ENCODE measurements at regions not wholly inside any gene's neighbourhood (a gene's known extent, or its start where the extent isn't known, plus 50 kb on each side); places are given as distances from the start of the nearest gene placed in this dataset.

DNA sequence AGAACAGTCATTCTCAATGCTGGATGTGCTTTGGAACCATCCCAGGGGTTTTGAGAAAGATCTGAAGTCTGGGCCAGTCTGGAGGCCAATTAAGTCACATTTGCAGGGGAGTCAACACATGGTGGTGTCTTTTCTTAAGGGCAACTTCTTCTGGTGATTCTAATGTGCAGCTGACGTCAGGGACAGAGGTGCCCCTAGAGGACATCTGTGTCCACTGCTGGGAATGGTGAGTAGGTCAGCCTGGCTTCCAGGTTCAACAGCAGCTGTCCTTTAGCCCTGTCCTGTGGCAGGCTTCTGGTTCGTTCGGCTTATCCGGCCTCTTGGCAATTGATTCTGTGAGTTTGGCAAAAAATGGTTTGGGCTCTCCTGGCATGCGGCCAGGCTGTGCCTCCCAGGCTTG is 269.7 kb upstream of the HABP2 start:
- intact Hi-C loops (cut with micrococcal nuclease): no loop called here
- CTCF ChIA-PET: no interaction called here
- POLR2A ChIA-PET: no interaction called here
- DNase-seq: no peak
- Mint-ChIP-seq H3K27me3 (no peaks in the 10 kb centered on the region), H3K4me1 (ENCODE audit: low read depth) (no peaks in the 10 kb centered on the region), H3K4me3 (no peak overlapping the region), H3K9me3 (no peaks in the 10 kb centered on the region), H3K27ac (no peak overlapping the region), H3K36me3 (no peaks in the 10 kb centered on the region)

DNA sequence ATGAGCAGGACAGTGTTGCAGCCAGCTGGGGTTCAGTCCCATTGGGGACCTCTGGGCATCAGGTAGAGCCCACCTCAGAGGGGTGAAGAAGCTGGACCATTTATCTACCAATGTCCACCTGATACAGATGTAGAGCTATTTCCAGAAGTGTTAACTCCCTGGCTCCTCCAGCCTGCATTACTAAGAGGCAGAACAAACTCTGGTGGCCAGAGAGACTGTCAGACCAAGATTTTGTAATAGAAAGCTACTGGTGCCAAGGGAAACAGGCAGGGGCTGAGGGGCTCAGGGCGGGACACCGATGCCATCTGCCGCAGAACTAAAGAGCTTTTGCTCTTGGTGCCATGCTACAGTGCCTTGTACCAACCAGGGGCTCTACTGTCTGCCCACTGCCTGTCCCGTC is 268.2 kb upstream of the HABP2 start:
- intact Hi-C loops (cut with micrococcal nuclease): no loop called here
- POLR2A ChIA-PET: no interaction called here
- no peaks in the 10 kb centered on the region for H3K36me3 Mint-ChIP-seq
- no peak for DNase-seq
- no peak overlapping the region for H3K27ac Mint-ChIP-seq
- CTCF ChIA-PET: no interaction called here
- no peaks in the 10 kb centered on the region for H3K4me1 Mint-ChIP-seq (ENCODE audit: low read depth)
- no peaks in the 10 kb centered on the region for H3K27me3 Mint-ChIP-seq
- H3K9me3 Mint-ChIP-seq: no peaks in the 10 kb centered on the region
- no peak overlapping the region for H3K4me3 Mint-ChIP-seq

DNA sequence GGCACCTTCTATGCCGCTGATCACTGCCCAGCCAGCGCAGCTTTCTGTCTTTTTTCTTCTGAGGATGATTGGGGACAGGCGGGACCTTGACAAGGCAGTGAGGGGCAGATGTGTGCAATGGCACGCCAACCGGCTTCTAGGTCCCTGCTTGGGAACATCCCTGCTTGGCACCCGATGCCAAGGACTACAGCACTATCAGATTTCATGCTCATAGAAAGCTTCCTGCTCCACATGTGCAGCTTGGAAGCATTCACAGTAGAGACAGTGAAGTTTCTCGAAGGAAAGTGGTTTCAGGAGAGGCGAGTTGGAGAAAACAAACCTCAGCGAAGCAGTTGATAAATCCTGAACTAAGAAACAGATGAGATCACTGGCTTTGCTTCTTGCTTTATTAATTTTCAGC is 267.5 kb upstream of the HABP2 start:
- no peak overlapping the region for H3K4me3 Mint-ChIP-seq
- H3K9me3 Mint-ChIP-seq: no peaks in the 10 kb centered on the region
- H3K36me3 Mint-ChIP-seq: no peaks in the 10 kb centered on the region
- no peaks in the 10 kb centered on the region for H3K4me1 Mint-ChIP-seq (ENCODE audit: low read depth)
- no peak for DNase-seq
- intact Hi-C loops (cut with micrococcal nuclease): no loop called here
- no peak overlapping the region for H3K27ac Mint-ChIP-seq
- POLR2A ChIA-PET: no interaction called here
- CTCF ChIA-PET: no interaction called here
- H3K27me3 Mint-ChIP-seq: no peaks in the 10 kb centered on the region

DNA sequence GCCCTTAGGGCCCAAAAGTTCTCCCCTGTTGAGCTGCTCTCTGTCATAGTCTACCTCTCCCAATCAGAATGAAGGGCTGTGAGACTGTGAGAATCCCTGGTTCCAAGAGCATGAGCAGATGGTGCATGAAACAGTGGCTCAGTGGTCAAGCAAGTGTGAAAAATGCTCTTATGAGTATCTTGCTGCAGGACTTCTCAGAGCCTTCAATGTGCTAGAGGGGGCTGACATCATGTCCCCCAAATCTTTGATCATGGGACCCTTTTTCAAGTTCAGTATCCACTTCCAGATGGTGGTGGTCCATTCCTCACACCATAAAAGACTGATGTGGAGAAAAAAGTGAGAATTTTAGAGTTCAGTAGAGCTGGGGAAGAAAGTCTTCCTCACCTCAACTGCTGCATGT is 265.3 kb upstream of the HABP2 start:
- Mint-ChIP-seq H3K27ac (no peak overlapping the region), H3K4me3 (no peak overlapping the region), H3K27me3 (no peaks in the 10 kb centered on the region), H3K4me1 (ENCODE audit: low read depth) (no peaks in the 10 kb centered on the region), H3K36me3 (no peaks in the 10 kb centered on the region), H3K9me3 (no peaks in the 10 kb centered on the region)
- DNase-seq: no peak
- CTCF ChIA-PET: no interaction called here
- intact Hi-C loops (cut with micrococcal nuclease): no loop called here
- POLR2A ChIA-PET: no interaction called here

DNA sequence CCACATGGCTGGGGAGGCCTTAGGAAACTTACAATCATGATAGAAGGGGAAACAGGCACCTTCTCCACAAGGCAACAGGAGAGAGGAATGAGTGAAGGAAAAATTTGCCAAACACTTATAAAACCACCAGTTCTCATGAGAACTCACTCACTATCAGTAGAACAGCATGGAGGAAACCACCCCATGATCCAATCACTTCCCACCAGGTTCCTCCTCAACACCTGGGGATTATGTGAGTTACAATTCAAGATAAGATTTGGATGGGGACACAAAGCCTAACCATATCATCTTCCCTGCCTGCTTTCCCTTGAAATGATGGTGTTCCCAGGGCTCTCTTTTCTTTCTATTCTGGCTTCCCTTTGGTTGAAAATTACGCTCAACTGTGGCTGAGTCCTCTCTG is 262.7 kb upstream of the HABP2 start:
- no peaks in the 10 kb centered on the region for H3K27me3 Mint-ChIP-seq
- H3K9me3 Mint-ChIP-seq: no peaks in the 10 kb centered on the region
- CTCF ChIA-PET: no interaction called here

DNA sequence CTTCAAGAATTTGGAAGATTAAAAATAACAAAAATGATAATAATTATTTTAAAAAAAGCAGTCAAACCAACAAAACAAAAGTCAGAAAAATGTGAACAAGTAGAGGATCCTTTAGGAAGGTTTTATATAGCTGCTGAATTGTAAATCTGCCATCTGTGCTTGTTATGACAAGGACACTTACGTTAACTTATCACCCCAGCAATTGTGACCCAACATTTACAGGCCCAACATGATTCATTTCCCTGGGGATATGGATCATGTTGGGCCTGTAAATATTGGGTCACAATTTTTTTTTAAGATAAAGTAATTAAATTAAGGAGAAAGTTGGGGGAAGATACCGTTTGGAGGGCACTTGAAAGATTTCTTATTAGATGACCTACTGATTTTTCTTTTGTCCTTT is 261.4 kb upstream of the HABP2 start:
- Mint-ChIP-seq H3K27ac (no peak overlapping the region), H3K4me1 (ENCODE audit: low read depth) (no peaks in the 10 kb centered on the region), H3K9me3 (no peaks in the 10 kb centered on the region), H3K4me3 (no peak overlapping the region), H3K27me3 (no peaks in the 10 kb centered on the region), H3K36me3 (no peaks in the 10 kb centered on the region)
- ChIA-PET CTCF (no interaction called here), POLR2A (no interaction called here)
- DNase-seq: no peak
- intact Hi-C loops (cut with micrococcal nuclease): no loop called here

More for the DNA sequence above, 262.7 kb upstream of the HABP2 start:
- no peak for DNase-seq
- POLR2A ChIA-PET: no interaction called here
- no peak overlapping the region for H3K27ac Mint-ChIP-seq
- intact Hi-C loops (cut with micrococcal nuclease): no loop called here
- H3K4me1 Mint-ChIP-seq (ENCODE audit: low read depth): no peaks in the 10 kb centered on the region
- no peak overlapping the region for H3K4me3 Mint-ChIP-seq
- no peaks in the 10 kb centered on the region for H3K36me3 Mint-ChIP-seq

DNA sequence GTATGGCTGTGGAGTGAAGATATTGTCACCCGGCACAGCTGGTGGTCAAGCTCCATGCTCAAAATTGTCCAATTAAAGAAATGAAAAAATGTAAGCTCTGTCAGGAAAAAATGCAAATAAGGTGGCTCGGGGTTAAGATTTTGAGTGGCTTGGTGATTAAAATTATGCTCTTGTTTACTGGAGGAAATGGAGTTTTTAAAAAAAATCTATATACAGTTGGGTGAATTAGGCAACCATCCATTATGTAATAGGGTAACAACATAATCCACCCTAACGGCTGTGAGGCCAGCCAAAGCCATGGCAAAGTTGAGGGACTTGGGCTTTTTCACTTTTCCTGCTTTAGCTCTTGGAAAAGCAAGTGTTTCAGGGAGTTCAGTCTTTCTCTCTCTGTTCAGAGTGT is 260.8 kb upstream of the HABP2 start:
- Mint-ChIP-seq H3K36me3 (no peaks in the 10 kb centered on the region), H3K27me3 (peaks cover under 1% of the 10 kb centered on the region), H3K27ac (no peak overlapping the region), H3K9me3 (no peaks in the 10 kb centered on the region), H3K4me3 (no peak overlapping the region), H3K4me1 (ENCODE audit: low read depth) (no peaks in the 10 kb centered on the region)
- ChIA-PET POLR2A (no interaction called here), CTCF (no interaction called here)
- DNase-seq: no peak
- intact Hi-C loops (cut with micrococcal nuclease): no loop called here

DNA sequence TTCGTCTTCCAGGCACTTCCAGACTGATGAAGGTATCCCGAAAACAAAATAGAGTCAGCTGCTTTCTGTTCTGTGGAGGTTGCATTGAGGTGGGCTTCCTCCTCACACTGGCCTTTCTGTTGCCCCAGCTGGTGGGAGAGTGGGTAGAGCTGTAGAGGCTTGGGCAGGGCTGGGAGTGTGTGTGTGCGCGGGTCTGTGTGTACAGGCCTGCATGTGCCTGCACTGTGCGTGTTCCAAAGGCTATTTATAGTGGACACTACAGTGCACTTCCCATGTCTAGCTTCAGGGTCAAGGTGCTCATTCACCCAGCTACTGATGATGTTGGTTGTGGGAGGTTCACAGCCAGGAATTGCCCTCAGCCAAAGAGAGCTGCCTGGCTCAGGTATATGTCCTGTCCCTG is 260.1 kb upstream of the HABP2 start:
- intact Hi-C loops (cut with micrococcal nuclease): no loop called here

DNA sequence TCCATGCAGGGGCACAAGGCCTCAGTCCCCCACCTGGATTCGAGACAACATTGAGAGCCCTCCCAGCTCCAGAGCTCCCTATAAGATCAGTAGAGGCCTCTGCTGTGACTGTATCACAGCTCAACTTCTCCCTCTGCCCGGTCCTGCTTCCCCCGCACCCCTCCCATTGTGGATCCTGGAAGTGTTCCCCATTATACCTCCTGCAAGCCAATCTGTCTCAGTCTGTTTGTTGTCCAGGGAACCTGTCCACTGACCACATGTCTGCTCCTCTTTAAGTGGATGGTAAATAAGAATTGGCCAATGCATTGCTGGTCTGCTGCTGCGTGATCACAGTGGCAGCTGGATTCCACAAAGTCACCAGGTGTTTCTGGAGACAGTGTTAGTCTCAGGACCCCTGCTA is 259.7 kb upstream of the HABP2 start:
- ChIA-PET CTCF (no interaction called here), POLR2A (no interaction called here)
- no peaks in the 10 kb centered on the region for H3K9me3 Mint-ChIP-seq
- H3K27ac Mint-ChIP-seq: no peak overlapping the region
- peaks cover 5% of the 10 kb centered on the region for H3K27me3 Mint-ChIP-seq
- no peak for DNase-seq
- H3K4me1 Mint-ChIP-seq (ENCODE audit: low read depth): no peaks in the 10 kb centered on the region
- H3K4me3 Mint-ChIP-seq: no peak overlapping the region
- no peaks in the 10 kb centered on the region for H3K36me3 Mint-ChIP-seq
- intact Hi-C loops (cut with micrococcal nuclease): no loop called here

More for the DNA sequence above, 260.1 kb upstream of the HABP2 start:
- ChIA-PET POLR2A (no interaction called here), CTCF (no interaction called here)
- H3K27ac Mint-ChIP-seq: no peak overlapping the region
- H3K27me3 Mint-ChIP-seq: peaks cover 3% of the 10 kb centered on the region
- no peaks in the 10 kb centered on the region for H3K9me3 Mint-ChIP-seq
- no peak for DNase-seq
- no peaks in the 10 kb centered on the region for H3K4me1 Mint-ChIP-seq (ENCODE audit: low read depth)
- no peaks in the 10 kb centered on the region for H3K36me3 Mint-ChIP-seq
- no peak overlapping the region for H3K4me3 Mint-ChIP-seq

DNA sequence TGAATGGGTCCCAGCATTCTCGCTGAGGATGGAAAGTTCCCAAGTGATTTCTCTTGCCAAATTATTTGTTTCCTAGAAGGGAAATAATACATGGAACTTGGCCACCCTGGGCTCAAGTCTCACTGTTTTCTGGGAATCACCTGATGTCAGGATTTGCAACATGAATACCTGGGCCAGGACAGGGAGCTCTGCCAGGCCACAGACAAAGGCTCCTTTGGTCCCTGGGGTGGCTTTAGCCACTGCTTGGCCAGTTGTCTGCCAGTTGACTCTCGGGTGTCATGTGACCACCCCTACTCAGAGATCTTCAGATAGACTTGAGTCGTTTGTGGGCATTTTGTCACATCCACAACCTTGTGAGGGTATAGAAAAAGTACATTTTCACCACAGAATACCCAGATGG is 258.0 kb upstream of the HABP2 start:
- no peak overlapping the region for H3K27ac Mint-ChIP-seq
- peaks cover 14% of the 10 kb centered on the region for H3K27me3 Mint-ChIP-seq
- intact Hi-C loops (cut with micrococcal nuclease): no loop called here
- DNase-seq: no peak
- POLR2A ChIA-PET: no interaction called here
- no peaks in the 10 kb centered on the region for H3K36me3 Mint-ChIP-seq
- CTCF ChIA-PET: no interaction called here
- H3K4me1 Mint-ChIP-seq (ENCODE audit: low read depth): no peaks in the 10 kb centered on the region
- no peak overlapping the region for H3K4me3 Mint-ChIP-seq
- no peaks in the 10 kb centered on the region for H3K9me3 Mint-ChIP-seq

DNA sequence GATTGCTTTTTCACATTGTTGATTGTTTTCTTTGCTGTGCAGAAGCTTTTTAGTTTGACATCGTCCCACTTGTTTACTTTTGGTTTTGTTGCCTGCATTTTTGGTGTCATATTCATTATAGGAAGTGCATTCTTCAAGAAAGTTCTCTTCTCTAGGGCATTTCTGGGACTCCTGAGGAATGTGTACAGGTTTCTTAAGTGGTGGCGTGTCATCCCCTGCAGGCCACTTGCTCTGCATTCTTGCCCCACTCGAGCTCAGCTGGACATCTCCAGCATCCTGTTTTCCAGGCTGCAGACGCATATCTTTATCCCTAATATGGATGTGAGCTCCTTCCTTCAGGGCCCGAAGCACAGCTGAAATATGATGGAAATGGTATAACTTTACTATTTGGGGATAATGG is 255.6 kb upstream of the HABP2 start:
- CTCF ChIA-PET: no interaction called here

DNA sequence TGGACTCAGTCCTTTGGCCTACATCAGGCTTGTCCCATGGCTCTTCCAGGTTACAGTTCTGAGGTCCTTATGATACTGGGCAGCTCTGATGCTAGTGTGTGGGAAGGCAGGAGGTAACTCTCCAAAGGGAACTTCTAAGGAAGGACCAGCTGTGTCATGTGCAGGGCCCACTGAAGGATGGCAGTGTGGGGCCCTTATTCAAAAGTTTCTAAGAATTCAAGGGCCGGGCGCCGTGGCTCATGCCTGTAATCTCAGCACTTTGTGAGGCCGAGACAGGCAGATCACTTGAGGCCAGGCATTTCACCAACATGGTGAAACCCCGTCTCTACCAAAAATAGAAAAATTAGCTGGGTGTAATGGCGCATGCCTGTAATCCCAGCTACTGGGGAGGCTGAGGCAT is 254.2 kb upstream of the HABP2 start:
- no peak for DNase-seq
- H3K27ac Mint-ChIP-seq: no peak overlapping the region
- no peaks in the 10 kb centered on the region for H3K4me1 Mint-ChIP-seq (ENCODE audit: low read depth)
- intact Hi-C loops (cut with micrococcal nuclease): no loop called here
- H3K4me3 Mint-ChIP-seq: no peak overlapping the region
- no peaks in the 10 kb centered on the region for H3K9me3 Mint-ChIP-seq
- peaks cover 18% of the 10 kb centered on the region for H3K27me3 Mint-ChIP-seq
- POLR2A ChIA-PET: no interaction called here
- CTCF ChIA-PET: interaction anchor here (1.1 kb wide), 1 partner anchor 83 kb away, joined by 3 read pairs; no protein-coding TSS in a partner anchor
- no peaks in the 10 kb centered on the region for H3K36me3 Mint-ChIP-seq

More for the DNA sequence above, 255.6 kb upstream of the HABP2 start:
- intact Hi-C loops (cut with micrococcal nuclease): no loop called here
- POLR2A ChIA-PET: no interaction called here
- Mint-ChIP-seq H3K4me1 (ENCODE audit: low read depth) (no peaks in the 10 kb centered on the region), H3K4me3 (no peak overlapping the region), H3K27me3 (peaks cover 18% of the 10 kb centered on the region), H3K9me3 (no peaks in the 10 kb centered on the region), H3K27ac (no peak overlapping the region), H3K36me3 (no peaks in the 10 kb centered on the region)
- DNase-seq: no peak

DNA sequence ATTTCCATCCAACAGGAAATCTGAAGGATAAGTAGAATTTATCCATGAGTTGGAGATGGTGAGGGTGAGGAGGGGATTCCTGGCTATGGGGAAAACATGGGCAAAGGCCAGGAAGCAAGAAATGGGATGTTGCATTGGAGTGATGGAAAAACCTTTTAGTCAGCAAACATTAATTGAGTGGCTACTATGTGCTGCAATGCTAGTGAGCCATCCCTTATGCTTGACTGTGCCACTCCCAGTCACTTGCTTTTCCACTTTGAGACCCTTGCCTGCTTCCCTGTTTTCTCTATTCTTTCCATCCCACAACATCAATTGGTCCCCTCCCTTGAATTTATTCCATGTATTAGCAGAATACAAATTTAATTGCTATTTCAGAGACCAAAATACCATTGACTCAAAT is 252.7 kb upstream of the HABP2 start:
- Mint-ChIP-seq H3K4me3 (no peak overlapping the region), H3K27ac (no peak overlapping the region), H3K4me1 (ENCODE audit: low read depth) (no peaks in the 10 kb centered on the region), H3K9me3 (no peaks in the 10 kb centered on the region), H3K27me3 (peaks cover 18% of the 10 kb centered on the region), H3K36me3 (no peaks in the 10 kb centered on the region)
- no peak for DNase-seq
- intact Hi-C loops (cut with micrococcal nuclease): no loop called here
- CTCF ChIA-PET: no interaction called here
- POLR2A ChIA-PET: no interaction called here

DNA sequence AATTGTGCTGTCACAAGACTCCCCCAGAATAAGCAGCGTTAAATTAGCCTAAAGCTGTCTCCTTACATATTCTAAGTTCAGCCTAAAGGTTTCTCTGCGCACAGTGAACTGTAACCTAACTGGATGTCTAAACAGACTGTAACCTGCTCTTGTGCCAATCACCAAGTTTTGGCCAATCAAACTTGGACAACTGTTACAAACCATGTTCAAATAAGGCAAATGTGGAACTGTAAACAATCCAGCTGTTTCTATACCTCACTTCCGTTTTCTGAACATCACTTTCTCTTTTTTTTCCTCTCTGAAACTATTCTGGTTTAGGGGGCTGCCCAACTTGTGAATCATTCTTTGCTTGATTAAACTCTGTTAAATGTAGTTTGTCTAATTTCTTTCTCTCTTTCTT is 252.2 kb upstream of the HABP2 start:
- no peak overlapping the region for H3K4me3 Mint-ChIP-seq
- CTCF ChIA-PET: no interaction called here
- intact Hi-C loops (cut with micrococcal nuclease): no loop called here
- H3K36me3 Mint-ChIP-seq: no peaks in the 10 kb centered on the region
- no peak for DNase-seq
- H3K9me3 Mint-ChIP-seq: no peaks in the 10 kb centered on the region
- H3K27ac Mint-ChIP-seq: no peak overlapping the region
- no peaks in the 10 kb centered on the region for H3K4me1 Mint-ChIP-seq (ENCODE audit: low read depth)
- peaks cover 18% of the 10 kb centered on the region for H3K27me3 Mint-ChIP-seq
- POLR2A ChIA-PET: no interaction called here

All from activated CD4-positive, alpha-beta memory T cell treated with anti-CD3 and anti-CD28 coated beads for 36 hours (primary cell).